Ishikawa (cell line): ENCODE measurements at regions not wholly inside any gene's neighbourhood (a gene's known extent, or its start where the extent isn't known, plus 50 kb on each side); places are given as distances from the start of the nearest gene placed in this dataset.

Source experiments
- CEBPB ChIP-seq: IDR thresholded peaks from 2 replicates; pipeline ENCODE4 v1.6.1; 2012
- CREB1 ChIP-seq: IDR thresholded peaks from 2 replicates; pipeline ENCODE4 v1.6.1; 2012; ENCODE audit warnings: low read depth
- EGR1 ChIP-seq: IDR thresholded peaks from 2 replicates; pipeline ENCODE4 v1.6.1; 2012
- EP300 ChIP-seq: IDR thresholded peaks from 2 replicates; pipeline ENCODE4 v1.6.1; 2012; ENCODE audit warnings: borderline replicate concordance
- FOXM1 ChIP-seq: IDR thresholded peaks from 2 replicates; pipeline ENCODE4 v1.6.1; 2012; ENCODE audit warnings: low read depth, borderline replicate concordance
- NFIC ChIP-seq: IDR thresholded peaks from 2 replicates; pipeline ENCODE4 v1.6.1; 2012
- RAD21 ChIP-seq: IDR thresholded peaks from 2 replicates; pipeline ENCODE4 v1.6.1; 2012; ENCODE audit warnings: low read depth
- TAF1 ChIP-seq: IDR thresholded peaks from 2 replicates; pipeline ENCODE4 v1.6.1; 2012; ENCODE audit warnings: low read depth, mild to moderate bottlenecking
- TCF12 ChIP-seq: IDR thresholded peaks from 2 replicates; pipeline ENCODE4 v1.6.1; 2012; ENCODE audit warnings: low read depth
- TEAD4 ChIP-seq: IDR thresholded peaks from 2 replicates; pipeline ENCODE4 v1.6.1; 2012
- YY1 ChIP-seq: IDR thresholded peaks from 2 replicates; pipeline ENCODE4 v1.6.1; 2012; ENCODE audit warnings: low read depth
- ZBTB7A ChIP-seq: IDR thresholded peaks from 2 replicates; pipeline ENCODE4 v1.6.1; 2012; ENCODE audit warnings: low read depth
- TF ChIP-seq, protein P1 (sequence below): IDR thresholded peaks from 2 replicates; pipeline ENCODE4 v1.6.1; 2012
- TF ChIP-seq, protein P2 (sequence below): IDR thresholded peaks from 2 replicates; pipeline ENCODE4 v1.6.1; 2012
- TF ChIP-seq, protein P3 (sequence below): IDR thresholded peaks from 2 replicates; pipeline ENCODE4 v1.6.1; 2012; ENCODE audit warnings: low read depth, mild to moderate bottlenecking

DNA sequence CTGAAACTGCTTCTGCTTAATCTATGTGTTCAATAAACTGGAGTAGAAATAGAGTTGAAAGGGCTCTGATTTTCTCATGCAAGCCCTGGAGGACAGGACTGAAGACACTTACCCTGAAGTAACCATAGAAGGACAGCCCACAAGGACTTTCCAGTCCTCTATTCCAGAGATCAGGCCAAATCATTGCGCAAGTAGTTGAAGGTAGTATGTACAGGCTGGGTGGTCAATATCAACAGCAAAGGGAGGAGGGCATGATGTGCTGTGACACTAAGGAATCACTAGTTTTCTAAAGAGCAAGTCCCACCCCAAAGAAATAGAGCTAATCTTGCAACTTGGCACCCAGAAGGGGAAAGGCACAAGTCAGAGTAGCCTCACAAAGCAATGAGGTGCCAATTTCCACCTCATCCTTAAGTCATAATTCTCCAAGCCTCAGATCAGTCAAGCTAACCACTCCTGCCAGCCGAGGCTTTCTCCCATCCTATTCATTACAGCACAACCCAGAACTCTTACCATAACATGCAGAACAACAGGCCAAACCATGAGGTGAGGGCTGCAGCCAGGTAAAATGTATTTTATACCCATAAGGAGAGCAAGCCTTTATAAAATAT lies 533.5 kb downstream of the TNS1 start:
- TF ChIP-seq, protein P1, sequence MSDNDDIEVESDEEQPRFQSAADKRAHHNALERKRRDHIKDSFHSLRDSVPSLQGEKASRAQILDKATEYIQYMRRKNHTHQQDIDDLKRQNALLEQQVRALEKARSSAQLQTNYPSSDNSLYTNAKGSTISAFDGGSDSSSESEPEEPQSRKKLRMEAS = no peak
- TF ChIP-seq CEBPB = 0 out of 2 replicates have a peak, but pooled peaks have one; percentile 16

DNA sequence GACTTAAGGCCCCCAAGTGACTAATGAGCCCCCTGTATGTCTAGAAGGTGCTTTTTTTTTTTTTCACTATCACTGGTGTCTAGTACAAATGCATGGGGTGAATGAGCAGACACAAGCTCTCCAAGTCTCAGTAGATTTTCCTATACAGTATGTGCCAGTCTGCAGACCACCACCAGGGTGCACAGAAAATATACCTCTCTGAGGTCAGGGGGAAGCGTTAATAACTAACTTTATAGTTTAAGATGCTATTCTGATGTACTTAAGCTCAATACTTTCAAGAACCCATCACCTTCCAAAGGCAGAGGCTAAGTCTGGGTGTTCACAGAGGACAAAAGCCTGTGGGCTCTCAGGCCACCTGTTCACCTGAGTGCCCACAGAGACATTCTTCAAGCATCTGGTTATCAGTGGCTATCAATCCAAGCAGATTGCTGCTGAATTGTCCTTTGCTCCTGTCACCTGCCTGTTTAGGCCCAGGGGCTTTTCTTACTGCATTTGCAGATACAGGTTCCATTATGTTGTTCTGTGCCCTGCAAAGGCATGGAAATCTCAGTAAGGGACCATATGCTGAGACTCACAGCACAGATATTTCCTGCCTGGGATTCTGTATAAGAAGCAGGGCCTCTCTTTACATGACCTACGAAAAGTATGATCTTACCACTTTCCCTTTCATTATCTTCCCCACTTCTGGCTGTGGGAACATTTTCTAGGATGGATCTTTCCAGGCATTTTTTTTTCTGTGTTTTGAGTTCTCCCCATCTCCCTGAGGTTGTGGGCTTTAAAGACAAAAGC lies 534.6 kb downstream of the TNS1 start:
- no peak for TF ChIP-seq FOXM1
- no peak for TF ChIP-seq ZBTB7A
- TF ChIP-seq YY1 = no peak
- TF ChIP-seq CREB1 = no peak
- TF ChIP-seq TEAD4 = no peak
- no peak for TF ChIP-seq TAF1
- no peak for TF ChIP-seq EGR1
- TF ChIP-seq RAD21 = no peak
- TF ChIP-seq, protein P1 = no peak
- TF ChIP-seq CEBPB = no peak
- TF ChIP-seq TCF12 = no peak
- TF ChIP-seq EP300 = no peak
- TF ChIP-seq, protein P2, sequence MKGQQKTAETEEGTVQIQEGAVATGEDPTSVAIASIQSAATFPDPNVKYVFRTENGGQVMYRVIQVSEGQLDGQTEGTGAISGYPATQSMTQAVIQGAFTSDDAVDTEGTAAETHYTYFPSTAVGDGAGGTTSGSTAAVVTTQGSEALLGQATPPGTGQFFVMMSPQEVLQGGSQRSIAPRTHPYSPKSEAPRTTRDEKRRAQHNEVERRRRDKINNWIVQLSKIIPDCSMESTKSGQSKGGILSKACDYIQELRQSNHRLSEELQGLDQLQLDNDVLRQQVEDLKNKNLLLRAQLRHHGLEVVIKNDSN = no peak
- TF ChIP-seq, protein P3, sequence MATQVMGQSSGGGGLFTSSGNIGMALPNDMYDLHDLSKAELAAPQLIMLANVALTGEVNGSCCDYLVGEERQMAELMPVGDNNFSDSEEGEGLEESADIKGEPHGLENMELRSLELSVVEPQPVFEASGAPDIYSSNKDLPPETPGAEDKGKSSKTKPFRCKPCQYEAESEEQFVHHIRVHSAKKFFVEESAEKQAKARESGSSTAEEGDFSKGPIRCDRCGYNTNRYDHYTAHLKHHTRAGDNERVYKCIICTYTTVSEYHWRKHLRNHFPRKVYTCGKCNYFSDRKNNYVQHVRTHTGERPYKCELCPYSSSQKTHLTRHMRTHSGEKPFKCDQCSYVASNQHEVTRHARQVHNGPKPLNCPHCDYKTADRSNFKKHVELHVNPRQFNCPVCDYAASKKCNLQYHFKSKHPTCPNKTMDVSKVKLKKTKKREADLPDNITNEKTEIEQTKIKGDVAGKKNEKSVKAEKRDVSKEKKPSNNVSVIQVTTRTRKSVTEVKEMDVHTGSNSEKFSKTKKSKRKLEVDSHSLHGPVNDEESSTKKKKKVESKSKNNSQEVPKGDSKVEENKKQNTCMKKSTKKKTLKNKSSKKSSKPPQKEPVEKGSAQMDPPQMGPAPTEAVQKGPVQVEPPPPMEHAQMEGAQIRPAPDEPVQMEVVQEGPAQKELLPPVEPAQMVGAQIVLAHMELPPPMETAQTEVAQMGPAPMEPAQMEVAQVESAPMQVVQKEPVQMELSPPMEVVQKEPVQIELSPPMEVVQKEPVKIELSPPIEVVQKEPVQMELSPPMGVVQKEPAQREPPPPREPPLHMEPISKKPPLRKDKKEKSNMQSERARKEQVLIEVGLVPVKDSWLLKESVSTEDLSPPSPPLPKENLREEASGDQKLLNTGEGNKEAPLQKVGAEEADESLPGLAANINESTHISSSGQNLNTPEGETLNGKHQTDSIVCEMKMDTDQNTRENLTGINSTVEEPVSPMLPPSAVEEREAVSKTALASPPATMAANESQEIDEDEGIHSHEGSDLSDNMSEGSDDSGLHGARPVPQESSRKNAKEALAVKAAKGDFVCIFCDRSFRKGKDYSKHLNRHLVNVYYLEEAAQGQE = no peak
- TF ChIP-seq NFIC = no peak

DNA sequence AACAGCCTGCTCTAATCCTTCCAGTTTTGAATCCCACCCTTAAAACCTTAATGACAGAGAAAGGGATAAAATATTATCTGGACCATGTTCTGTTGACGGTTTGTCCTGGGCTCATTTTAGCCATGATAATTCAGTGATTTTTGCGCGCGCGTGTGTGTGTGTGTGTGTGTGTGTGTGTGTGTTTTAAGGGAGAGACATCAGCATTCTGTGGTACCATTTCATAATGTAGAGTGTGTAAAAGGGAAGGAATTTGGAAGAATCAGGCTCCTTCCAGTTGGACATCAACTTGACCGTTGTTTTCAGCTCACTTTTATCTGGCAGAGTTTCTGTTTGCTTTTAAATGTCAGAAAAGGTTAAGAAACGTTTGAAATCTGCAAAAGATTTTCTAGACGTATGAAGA lies 535.5 kb downstream of the TNS1 start:
- TF ChIP-seq EP300 (no peak), TEAD4 (no peak), YY1 (no peak), FOXM1 (no peak), RAD21 (no peak), CREB1 (no peak), TCF12 (no peak), ZBTB7A (no peak), NFIC (no peak), TAF1 (no peak), EGR1 (no peak), CEBPB (no peak)
- TF ChIP-seq, protein P3 = no peak
- TF ChIP-seq, protein P1 = no peak
- TF ChIP-seq, protein P2 = no peak

DNA sequence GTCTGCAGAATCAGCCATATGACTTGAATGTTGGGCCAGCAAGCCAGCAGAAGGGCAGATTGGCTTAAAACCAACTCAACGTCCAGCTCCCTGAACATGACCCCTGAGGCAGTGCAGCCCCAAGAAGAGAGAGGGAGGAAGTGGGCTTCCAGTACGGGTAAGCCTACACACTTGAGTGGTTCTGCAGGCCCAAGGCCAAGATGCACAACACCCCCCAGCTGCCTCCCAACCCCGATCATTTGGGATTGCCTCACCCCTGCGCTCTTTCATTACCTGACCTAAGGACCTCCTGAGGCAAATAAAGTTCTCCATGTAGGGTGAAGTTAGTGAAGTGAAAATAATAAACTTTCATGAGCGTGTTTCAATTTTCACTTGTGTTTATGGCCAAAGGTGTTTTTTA lies 536.0 kb downstream of the TNS1 start:
- TF ChIP-seq, protein P1 = no peak
- TF ChIP-seq EGR1 = no peak
- TF ChIP-seq EP300 = no peak
- TF ChIP-seq ZBTB7A = no peak
- no peak for TF ChIP-seq FOXM1
- TF ChIP-seq RAD21 = no peak
- no peak for TF ChIP-seq YY1
- TF ChIP-seq TAF1 = no peak
- TF ChIP-seq TEAD4 = no peak
- TF ChIP-seq NFIC = no peak
- TF ChIP-seq CEBPB = no peak
- TF ChIP-seq, protein P3 = no peak
- no peak for TF ChIP-seq TCF12
- TF ChIP-seq CREB1 = no peak
- TF ChIP-seq, protein P2 = no peak
